ENCODE measurements at regions not wholly inside any gene's neighbourhood (a gene's known extent, or its start where the extent isn't known, plus 50 kb on each side); places are given as distances from the start of the nearest gene placed in this dataset.

DNA sequence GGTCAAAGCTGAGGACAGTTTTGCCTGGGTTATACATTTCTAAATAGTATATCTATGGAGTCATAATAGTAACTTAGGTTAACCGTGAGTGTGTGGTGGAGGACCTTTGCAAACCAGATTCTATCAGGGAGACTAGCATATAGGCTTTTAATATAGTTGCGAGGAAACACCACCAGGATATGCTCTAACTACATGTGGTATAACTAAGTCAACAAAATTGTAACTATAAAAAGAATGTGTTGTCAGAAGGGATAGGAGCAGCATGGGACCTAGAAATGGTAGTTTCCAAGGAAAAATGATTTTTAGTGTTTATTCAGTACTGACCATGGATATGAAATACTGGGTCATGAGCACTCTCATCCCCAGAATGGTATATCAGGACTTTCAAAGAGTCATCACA lies 338.1 kb downstream of the TGFB2 start:
- no peak for FAIRE-seq
- POLR2A ChIA-PET: no interaction called here
- Histone ChIP-seq H3K4me1 (replicated peaks in 1 of 2; ENCODE audit: control insufficient read depth in 2 of 2, insufficient read depth in 2 of 2, low read length in 2 of 2) (no peaks in the 10 kb centered on the region), H3K79me2 (ENCODE audit: control insufficient read depth, insufficient read depth, low read length) (no peaks in the 10 kb centered on the region), H3K4me2 (ENCODE audit: insufficient read depth, low read length) (no peak overlapping the region), H3K9me3 (replicated peaks; ENCODE audit: control insufficient read depth, insufficient read depth, low read depth, low read length) (no peaks in the 10 kb centered on the region), H2AFZ (ENCODE audit: low read depth, low read length) (no peak overlapping the region), H3K36me3 (ENCODE audit: control insufficient read depth, insufficient read depth, low read length) (no peaks in the 10 kb centered on the region), H3K27ac (ENCODE audit: extremely low read depth, low read depth, low read length) (no peak overlapping the region), H3K9me1 (ENCODE audit: control insufficient read depth, insufficient read depth, low read length) (no peaks in the 10 kb centered on the region), H3K27me3 (ENCODE audit: control insufficient read depth in 2 of 2, insufficient read depth in 2 of 2, low read length in 2 of 2) (no peaks in the 10 kb centered on the region), H3K4me3 (no peak overlapping the region), H4K20me1 (replicated peaks; ENCODE audit: control insufficient read depth, insufficient read depth, low read length) (no peaks in the 10 kb centered on the region), H3K9ac (ENCODE audit: insufficient read depth in 1 of 2, low read depth in 2 of 2, low read length in 2 of 2) (no peak overlapping the region)
- no TSS peak for BruUV-seq (replicated peaks)
- intact Hi-C loops (cut with micrococcal nuclease) (no loop called here), in situ Hi-C loops (cut with MboI) (no loop called here)
- no peak for DNase-seq (ENCODE audit: extremely low read depth in 1 of 4, low spot score in 3 of 4)
- ATAC-seq: no peak
- CTCF ChIA-PET (ENCODE audit: low intra/inter-chr PET ratio): no interaction called here
- WGBS (ENCODE audit: insufficient coverage, low coverage, missing lambda C conversion rate): 0% methylated on average over 2 of the region's 2 CpGs
- TF ChIP-seq TAF15 (IDR thresholded peaks at IDR 0.05; ENCODE audit: low read depth, low read length): no peak
- TF ChIP-seq TAF9B (IDR thresholded peaks at IDR 0.05; ENCODE audit: partially characterized antibody): no peak
- TF ChIP-seq HDAC2 (IDR thresholded peaks at IDR 0.05): no peak
- TF ChIP-seq SMARCA4 (IDR thresholded peaks at IDR 0.05): no peak
- no peak for TF ChIP-seq AFF1 (IDR thresholded peaks at IDR 0.05; ENCODE audit: low read depth in 1 of 2, partially characterized antibody in 2 of 2)
- no peak for TF ChIP-seq CHAMP1 (IDR thresholded peaks at IDR 0.05)
- TF ChIP-seq, protein P1, sequence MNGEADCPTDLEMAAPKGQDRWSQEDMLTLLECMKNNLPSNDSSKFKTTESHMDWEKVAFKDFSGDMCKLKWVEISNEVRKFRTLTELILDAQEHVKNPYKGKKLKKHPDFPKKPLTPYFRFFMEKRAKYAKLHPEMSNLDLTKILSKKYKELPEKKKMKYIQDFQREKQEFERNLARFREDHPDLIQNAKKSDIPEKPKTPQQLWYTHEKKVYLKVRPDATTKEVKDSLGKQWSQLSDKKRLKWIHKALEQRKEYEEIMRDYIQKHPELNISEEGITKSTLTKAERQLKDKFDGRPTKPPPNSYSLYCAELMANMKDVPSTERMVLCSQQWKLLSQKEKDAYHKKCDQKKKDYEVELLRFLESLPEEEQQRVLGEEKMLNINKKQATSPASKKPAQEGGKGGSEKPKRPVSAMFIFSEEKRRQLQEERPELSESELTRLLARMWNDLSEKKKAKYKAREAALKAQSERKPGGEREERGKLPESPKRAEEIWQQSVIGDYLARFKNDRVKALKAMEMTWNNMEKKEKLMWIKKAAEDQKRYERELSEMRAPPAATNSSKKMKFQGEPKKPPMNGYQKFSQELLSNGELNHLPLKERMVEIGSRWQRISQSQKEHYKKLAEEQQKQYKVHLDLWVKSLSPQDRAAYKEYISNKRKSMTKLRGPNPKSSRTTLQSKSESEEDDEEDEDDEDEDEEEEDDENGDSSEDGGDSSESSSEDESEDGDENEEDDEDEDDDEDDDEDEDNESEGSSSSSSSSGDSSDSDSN (IDR thresholded peaks at IDR 0.05; ENCODE audit: borderline replicate concordance in 1 of 2, low read depth in 2 of 2, low read length in 2 of 2): no peak
- TF ChIP-seq ZNF239 (CRISPR knock-in tag; IDR thresholded peaks at IDR 0.05): no peak
- no peak for TF ChIP-seq CBX5 (IDR thresholded peaks at IDR 0.05; ENCODE audit: borderline replicate concordance, low read depth)
- no peak for TF ChIP-seq FOXA3 (CRISPR knock-in tag; conservative IDR thresholded peaks at IDR 0.05 in 1 of 2, IDR thresholded peaks at IDR 0.05 in 1 of 2)
- TF ChIP-seq SETDB1 (IDR thresholded peaks at IDR 0.05; ENCODE audit: low read length): no peak
- TF ChIP-seq ZBTB1 (CRISPR knock-in tag; IDR thresholded peaks at IDR 0.05; ENCODE audit: borderline replicate concordance, low read depth): no peak
- no peak for TF ChIP-seq PHF21A (IDR thresholded peaks at IDR 0.05; ENCODE audit: borderline replicate concordance, low read depth)
- TF ChIP-seq ZNF589 (CRISPR knock-in tag; IDR thresholded peaks at IDR 0.05; ENCODE audit: low read depth): no peak
- no peak for TF ChIP-seq CHCHD3 (CRISPR knock-in tag; IDR thresholded peaks at IDR 0.05)
- no peak for TF ChIP-seq SRSF3 (IDR thresholded peaks at IDR 0.05; ENCODE audit: insufficient read depth, low read length)
